GM12872 (cell line): ENCODE measurements at regions not wholly inside any gene's neighbourhood (a gene's known extent, or its start where the extent isn't known, plus 50 kb on each side); places are given as distances from the start of the nearest gene placed in this dataset.

Experiments used
- TF ChIP-seq, protein P1 (sequence below): IDR thresholded peaks from 3 replicates; pipeline ENCODE4 v1.5.1; 2011; ENCODE audit warnings: low read depth, mild to moderate bottlenecking, low read length, moderate library complexity; ENCODE audit not compliant: insufficient read depth

DNA sequence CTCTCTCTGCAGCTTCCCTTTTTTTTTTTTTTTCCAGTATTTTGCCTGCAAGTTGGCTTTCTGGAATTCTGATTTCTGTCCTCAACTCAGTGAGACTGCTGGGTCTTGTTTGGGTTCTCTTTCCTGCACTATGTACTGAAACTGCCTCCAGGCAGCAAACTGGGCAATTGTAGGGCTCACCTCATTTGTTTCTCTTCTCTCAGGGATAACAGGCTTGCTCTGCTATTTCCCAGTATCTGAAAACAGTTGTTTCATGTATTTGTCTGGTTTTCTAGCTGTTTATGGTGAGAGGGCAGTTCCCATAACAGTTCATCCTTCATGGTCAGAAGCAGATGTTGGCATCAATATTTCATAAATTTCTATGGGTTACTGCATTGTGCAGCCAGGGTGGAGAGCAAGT is 206.0 kb downstream of the CYRIA start:
- TF ChIP-seq, protein P1, sequence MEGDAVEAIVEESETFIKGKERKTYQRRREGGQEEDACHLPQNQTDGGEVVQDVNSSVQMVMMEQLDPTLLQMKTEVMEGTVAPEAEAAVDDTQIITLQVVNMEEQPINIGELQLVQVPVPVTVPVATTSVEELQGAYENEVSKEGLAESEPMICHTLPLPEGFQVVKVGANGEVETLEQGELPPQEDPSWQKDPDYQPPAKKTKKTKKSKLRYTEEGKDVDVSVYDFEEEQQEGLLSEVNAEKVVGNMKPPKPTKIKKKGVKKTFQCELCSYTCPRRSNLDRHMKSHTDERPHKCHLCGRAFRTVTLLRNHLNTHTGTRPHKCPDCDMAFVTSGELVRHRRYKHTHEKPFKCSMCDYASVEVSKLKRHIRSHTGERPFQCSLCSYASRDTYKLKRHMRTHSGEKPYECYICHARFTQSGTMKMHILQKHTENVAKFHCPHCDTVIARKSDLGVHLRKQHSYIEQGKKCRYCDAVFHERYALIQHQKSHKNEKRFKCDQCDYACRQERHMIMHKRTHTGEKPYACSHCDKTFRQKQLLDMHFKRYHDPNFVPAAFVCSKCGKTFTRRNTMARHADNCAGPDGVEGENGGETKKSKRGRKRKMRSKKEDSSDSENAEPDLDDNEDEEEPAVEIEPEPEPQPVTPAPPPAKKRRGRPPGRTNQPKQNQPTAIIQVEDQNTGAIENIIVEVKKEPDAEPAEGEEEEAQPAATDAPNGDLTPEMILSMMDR: no peak

DNA sequence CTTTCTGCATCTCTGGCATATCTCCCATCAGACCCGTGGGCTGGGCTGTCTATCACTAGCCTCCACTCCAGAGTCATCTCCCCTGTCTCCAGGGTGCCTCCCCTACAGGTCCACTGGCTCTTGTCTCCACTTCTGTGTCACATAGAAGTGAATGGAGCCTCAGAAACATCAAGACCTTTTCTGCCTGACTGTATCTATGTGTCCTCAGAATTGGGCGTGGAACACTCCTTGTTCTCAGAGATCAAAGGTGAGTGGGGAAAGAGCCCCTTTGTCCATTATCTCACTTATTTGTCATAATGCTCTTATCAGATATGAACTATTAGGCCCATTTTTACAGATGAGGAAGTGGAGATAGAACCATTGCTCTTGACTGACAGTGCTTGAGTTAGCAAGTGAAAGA is 211.0 kb downstream of the CYRIA start:
- TF ChIP-seq, protein P1: no peak

DNA sequence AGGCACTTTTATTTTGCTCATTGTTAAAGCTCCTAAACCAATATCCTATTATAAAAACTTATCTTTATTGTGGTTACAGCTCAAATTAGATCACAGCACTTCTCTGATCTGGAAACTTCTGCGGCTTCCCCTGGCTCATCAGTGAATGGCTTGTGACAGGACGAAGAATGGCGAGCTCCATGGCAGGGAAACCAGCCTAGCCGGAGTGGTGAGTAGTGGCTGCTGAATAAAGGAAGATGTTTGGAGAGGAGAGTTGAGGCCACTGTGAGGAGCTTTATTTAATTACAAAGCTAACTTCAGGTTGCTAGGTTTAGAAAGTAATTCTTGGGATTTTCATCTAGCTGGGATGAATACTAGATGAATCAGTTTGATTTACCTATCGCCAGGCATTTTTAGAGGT is 213.5 kb downstream of the CYRIA start:
- TF ChIP-seq, protein P1: no peak

DNA sequence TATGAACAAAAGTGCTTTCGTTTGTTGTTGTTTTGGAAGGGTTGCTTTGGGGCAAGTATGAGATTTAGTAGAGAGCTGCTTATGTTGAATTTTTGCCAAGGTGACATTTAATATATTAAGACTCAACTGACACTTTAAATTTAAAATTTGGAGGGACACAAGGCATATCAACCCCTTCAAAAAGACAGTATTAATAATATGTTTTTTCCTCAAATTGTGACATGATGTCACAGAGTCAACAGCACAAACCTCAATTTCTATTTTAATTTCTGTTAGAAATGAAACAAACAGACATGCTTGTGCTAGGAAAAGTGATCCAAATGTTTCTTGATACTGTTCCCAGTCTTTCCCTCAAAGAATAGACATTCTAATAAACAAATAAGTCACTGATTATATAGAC is 218.9 kb downstream of the CYRIA start:
- TF ChIP-seq, protein P1: no peak

DNA sequence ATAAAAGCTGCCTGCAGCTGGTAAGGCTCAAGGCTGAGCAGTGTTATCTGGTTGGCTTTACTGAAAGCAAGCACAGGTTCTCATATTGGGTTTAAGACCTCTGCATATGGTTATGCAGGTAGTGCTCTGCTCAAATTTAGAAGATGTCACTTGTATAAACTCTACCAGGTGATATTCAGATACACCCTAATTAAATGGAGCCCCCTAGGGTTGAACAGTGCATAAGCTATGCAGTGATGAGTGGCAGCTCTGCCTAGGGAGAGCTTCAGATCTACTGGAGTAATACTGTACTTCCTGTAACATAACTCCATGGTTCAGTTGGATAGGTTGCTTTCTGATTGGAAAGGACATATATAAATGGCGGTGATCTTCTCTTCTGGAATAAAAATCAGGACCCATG is 222.7 kb downstream of the CYRIA start:
- TF ChIP-seq, protein P1: no peak

DNA sequence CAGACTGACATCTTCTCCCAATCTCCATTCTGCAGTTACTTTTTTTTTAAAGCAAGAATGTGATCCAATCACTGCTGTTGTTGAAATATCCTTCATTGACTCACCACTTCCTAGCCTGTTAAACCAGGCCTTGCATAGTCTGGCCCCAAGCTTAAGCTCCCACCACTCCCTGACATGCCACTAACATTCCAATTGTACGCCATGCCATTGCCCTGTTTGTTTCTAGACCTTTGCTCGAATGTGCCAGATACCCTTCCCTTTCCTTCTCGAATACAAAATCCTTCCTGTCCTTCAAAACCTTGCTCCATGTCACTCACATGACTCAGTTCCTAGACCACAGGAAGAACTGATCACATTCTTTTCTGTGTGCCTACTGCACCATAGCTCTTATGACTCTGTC is 224.2 kb downstream of the CYRIA start:
- TF ChIP-seq, protein P1: no peak

DNA sequence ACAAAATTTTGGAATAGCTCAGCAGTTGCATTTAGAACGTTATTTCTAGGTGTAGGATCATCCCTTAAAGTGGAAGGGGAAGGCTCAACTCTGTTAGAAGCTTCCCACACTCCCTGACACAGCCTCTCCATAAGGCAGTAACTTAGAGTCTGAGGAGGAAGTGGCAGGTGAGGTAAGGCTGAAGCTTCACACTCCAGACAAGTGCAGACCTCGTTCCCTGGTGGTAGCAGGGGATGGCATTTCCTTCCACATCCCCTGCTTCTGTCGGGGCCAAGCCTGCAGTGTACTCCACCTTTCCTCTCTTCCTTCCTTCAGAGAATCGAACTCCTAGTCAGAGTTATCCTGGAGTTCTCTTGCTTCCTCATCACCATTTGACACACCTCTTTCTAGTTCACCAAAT is 224.7 kb downstream of the CYRIA start:
- TF ChIP-seq, protein P1: no peak
